ENCODE measurements at regions not wholly inside any gene's neighbourhood (a gene's known extent, or its start where the extent isn't known, plus 50 kb on each side); places are given as distances from the start of the nearest gene placed in this dataset.

- peak; percentile 25 for ATAC-seq
Observed at GRCh38 chr4:58553679-58554078, 1443.5 kb upstream of the IGFBP7 start.

GRCh38 chr4:58553031-58553430 lies 1442.8 kb upstream of the IGFBP7 start:
- no peak for ATAC-seq

DNA sequence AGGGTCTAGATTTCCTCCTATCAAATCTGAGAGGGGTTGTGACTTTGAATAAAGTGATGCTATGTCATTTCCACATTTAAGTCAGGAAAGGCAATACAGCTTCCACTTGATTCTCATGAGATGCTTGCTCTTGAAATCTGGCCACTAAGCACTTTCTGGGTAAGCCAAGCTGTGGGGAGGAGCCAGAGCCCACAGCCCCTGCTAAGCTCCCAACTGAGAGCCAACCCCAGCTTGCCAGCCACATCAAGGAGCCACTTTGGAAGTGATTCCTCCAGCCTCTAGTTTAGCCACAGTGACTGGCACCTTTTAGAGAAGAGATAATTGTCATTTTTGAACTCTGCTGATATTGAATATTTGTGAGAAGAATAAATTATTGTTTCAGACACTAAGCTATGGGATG lies 1441.5 kb upstream of the IGFBP7 start:
- ATAC-seq, result no peak

GRCh38 chr4:58543465-58543864 lies 1433.3 kb upstream of the IGFBP7 start:
- ATAC-seq, result no peak

- ATAC-seq, result no peak
Observed at GRCh38 chr4:58541926-58542325, 1431.7 kb upstream of the IGFBP7 start.

DNA sequence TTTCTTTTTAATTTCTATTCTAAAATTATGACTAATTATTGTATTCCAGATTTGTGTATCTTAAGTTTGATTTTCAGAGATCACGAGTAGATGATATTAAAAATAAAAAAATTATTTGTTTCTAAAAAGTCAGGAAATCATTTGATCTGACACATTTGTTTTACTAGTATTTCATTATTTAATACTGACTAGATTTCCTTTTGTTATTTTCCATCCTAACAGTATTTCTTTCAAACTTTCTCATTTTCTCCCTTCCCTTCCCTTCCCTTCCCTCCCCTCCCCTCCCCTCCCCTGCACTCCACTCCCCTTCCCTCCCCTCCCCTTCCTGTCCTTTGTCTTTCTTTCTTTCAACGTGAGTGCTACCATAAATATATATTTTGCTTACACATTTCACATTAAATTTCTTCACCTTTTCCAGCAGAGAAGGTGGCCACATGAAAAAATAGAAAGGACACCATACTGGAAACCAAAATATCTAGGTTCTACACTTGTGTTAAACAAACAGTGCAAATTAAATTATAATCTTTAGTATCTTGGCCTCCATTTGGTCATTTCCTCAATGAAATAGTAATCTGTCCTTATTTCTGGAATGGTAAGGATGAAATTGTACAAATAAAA lies 1412.7 kb upstream of the IGFBP7 start:
- no peak for ATAC-seq

GRCh38 chr4:58515226-58515625 lies 1405.0 kb upstream of the IGFBP7 start:
- ATAC-seq, result no peak

- ATAC-seq, result no peak
Observed at GRCh38 chr4:58514299-58514698, 1404.1 kb upstream of the IGFBP7 start.

- no peak for ATAC-seq
Observed at GRCh38 chr4:58510652-58511051, 1400.5 kb upstream of the IGFBP7 start.

DNA sequence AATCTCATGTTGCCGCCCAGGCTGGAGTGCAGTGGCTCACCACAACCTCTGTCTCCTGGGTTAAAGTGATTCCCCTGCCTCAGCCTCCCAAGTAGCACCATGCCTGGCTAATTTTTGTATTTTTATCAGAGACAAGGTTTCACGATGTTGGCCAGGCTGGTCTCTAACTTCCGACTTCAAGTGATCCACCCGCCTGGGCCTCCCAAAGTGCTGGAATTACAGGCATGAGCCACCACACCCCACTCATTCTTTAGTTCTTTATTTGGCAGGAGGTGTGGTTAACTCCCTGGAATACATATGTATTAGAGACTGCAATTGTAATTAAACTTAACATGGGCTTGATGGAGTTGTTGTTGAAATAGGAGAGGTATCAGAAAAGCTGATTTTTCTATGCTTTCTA lies 1396.9 kb upstream of the IGFBP7 start:
- no peak for ATAC-seq

DNA sequence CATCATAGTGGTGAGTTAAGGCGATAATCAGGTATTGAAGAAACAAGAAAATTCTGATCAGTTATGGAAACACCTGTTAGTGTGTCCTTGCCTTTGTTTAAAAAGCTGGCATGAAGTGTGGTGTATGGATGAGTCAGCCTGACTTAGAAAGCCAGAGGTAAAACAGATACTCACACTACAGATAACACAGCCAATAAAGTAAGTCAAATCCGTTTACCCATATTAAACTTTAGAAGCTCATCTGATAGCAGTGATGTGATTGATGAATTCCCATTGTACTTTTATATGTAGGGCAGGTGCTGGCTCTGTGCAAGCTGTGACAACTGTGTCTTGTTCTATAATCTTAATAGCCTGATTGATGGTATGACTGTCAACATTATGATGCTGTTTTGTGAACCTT lies 1392.7 kb upstream of the IGFBP7 start:
- no peak for ATAC-seq

GRCh38 chr4:58499182-58499581 lies 1389.0 kb upstream of the IGFBP7 start:
- no peak for ATAC-seq

GRCh38 chr4:58491620-58492019 lies 1381.4 kb upstream of the IGFBP7 start:
- no peak for ATAC-seq

GRCh38 chr4:58477950-58478349 lies 1367.8 kb upstream of the IGFBP7 start:
- ATAC-seq, result no peak

DNA sequence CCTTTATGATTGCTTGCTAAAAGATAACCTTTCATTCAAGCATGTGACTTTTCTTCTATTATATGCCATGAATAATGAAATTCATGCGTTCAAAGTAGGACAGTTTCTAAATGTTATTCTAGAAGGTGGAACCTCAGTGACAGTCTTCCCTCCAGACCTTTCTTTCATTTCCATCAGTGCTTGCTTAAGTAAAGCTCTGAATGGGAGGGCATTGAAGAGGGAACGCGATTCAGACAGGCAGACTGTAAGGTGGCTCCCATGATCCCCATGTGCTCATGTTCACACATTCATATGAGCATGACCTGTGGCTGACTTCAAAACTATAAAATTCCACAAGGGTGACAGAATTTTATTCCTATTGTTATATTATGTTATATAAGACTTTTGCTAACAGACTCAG lies 1367.3 kb upstream of the IGFBP7 start:
- no peak for ATAC-seq

- ATAC-seq, result no peak
Observed at GRCh38 chr4:58475097-58475496, 1364.9 kb upstream of the IGFBP7 start.

- ATAC-seq, result no peak
Observed at GRCh38 chr4:58465031-58465430, 1354.8 kb upstream of the IGFBP7 start.

DNA sequence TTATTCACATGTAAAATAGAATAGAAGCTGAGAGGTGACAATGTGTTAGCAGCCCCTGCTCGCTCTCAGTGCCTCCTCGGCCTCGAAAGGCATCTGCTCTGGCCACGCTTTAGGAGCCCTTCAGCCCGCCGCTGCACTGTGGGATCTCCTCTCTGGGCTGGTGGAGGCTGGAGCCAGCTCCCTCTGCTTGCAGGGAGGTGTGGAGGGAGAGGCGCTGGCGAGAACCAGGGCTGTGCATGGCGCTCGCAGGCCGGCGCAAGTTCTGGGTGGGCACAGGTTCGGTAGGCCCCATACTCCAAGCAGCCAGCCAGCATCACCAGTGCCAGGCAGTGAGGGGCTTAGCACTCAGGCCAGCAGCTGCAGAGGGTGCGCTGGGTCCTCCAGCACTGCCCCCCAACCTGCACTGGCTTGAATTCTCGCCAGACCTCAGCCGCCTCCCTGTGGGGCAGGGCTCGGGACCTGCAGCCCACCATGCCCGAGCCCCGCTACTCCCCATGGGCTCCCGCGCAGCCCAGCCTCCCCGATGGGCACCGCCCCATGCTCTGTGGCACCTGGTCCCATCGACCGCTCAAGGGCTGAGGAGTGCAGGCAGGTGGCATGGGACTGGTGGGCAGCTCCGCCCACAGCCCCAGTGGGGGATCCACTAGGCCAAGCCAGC lies 1346.7 kb upstream of the IGFBP7 start:
- ATAC-seq, result no peak

DNA sequence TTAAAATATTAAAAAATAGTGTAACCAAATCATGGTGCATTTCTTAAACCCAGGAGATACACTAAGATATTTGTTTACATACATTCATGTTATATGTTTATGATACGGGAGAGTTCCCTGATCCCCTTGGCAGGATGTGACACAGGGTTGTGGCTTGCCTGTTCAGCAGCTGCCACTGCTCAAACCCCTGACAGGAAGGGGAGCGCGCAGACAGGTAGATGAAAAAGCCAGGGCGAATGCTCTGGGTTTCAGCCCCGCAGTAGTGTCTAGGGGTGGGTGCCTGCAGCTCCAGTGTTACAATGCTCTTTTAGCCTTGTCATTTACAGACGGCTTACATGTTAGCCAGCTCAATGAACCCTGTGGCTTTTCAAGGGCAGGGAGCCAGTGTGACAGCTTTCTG lies 1343.8 kb upstream of the IGFBP7 start:
- no peak for ATAC-seq

GRCh38 chr4:58451707-58452106 lies 1341.5 kb upstream of the IGFBP7 start:
- no peak for ATAC-seq

- no peak for ATAC-seq
Observed at GRCh38 chr4:58435871-58436270, 1325.7 kb upstream of the IGFBP7 start.

DNA sequence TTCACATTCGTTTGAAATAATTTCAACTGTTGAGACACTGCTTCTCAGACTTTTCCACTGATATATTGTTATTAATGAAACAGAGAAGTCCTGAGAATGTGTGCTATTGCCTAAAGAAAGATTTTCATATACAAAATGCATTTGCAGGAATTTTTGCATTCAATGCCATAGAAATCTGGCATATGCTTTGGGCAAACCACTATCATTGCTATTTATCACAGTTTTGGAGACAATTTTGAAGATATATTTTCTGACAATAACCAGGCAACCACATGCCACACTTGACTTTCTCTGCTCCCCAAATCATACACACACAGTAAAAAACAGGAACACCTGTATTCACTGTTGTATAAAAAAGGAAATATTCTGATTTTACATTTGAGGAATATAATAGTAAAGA lies 1303.7 kb upstream of the IGFBP7 start:
- ATAC-seq, result no peak

- no peak for ATAC-seq
Observed at GRCh38 chr4:58411904-58412303, 1301.7 kb upstream of the IGFBP7 start.

DNA sequence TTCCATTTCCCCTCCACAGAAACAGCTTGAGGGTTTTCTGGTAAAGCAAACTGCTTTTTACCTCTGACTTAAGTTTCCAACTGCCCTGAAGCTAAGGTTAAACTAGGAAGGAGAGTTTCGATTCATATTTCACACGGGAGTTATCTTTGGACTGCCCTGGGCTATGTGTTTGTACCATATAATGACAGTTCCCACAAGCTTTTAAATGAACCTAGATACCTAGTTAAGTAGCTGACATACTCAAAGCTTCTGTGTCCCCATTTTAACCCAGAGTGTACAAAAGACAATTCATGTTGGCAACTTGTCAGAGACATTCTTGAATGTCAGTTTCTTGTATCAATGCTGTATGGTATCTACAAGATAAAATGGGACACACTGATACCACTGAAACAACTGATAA lies 1296.6 kb upstream of the IGFBP7 start:
- ATAC-seq, result no peak

DNA sequence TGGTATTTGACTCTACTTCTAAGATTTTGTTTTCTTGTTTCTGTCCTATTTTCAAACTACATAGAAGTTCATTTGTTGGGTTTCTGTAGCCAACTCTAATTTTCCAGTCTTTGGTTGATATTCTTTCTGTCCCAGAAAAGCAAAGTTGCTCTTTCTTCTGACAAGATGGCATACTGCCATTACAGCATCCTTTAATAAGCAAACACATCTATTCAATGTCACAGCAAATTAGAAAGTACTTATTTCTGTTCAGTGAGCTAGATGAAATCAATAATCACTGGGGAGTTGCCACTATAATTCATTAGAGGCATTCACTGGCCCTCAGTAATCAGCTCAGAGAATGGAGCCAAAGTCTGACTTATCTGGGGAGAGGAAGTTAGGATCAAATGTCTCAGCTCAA lies 1258.0 kb upstream of the IGFBP7 start:
- no peak for ATAC-seq
